ENCODE measurements at regions not wholly inside any gene's neighbourhood (a gene's known extent, or its start where the extent isn't known, plus 50 kb on each side); places are given as distances from the start of the nearest gene placed in this dataset.
A peak's percentile ranks its signal among the peaks of the same experiment; 100 is the strongest.

DNA sequence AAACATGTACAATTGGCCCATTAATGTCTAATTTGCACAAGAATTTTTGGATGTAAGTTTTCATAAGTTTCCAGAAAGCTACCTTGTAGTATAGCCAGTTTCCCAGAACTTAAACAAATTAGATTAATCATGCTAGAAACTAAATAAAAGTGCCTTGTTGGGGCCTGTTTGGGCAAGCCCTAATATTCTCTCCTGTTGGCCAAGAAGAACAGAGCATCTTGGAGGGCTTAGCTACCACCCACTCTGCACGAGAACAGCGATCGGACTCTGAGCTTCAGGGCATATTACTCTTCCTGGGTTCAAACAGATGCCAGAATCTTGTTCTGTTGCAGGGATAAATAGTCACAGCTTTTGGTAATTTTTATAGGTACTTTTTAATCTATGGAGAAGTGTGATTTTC, 88.2 kb downstream of the GAS1 start:
- ChIA-PET CTCF (interaction anchor here (0.8 kb wide), 1 partner anchor 445 kb away, joined by 3 read pairs; no protein-coding TSS in a partner anchor), POLR2A (interaction anchor here (1.0 kb wide), 1 partner anchor 11 kb away, joined by 4 read pairs; no protein-coding TSS in a partner anchor)
- no peaks in the 10 kb centered on the region for H4K20me1 ChIP-seq (ENCODE audit: insufficient read depth)
- no peak overlapping the region for H3K9ac ChIP-seq
- H3K36me3 ChIP-seq (replicated peaks in 1 of 2; ENCODE audit: control insufficient read depth in 1 of 2, insufficient read depth in 2 of 2, low read length in 1 of 2), result no peaks in the 10 kb centered on the region
- no peaks in the 10 kb centered on the region for H3K9me3 ChIP-seq
- no peaks in the 10 kb centered on the region for H3F3A ChIP-seq (replicated peaks; ENCODE audit: insufficient read depth)
- peaks cover 0 to 6% of the 10 kb centered on the region in 2 experiments; a peak in 2 of 4 replicates for H3K4me1 ChIP-seq (ENCODE audit: control insufficient read depth in 1 of 2, insufficient read depth in 2 of 2, low read depth in 1 of 2, low read length in 1 of 2)
- TF ChIP-seq NRF1 (IDR thresholded peaks at IDR 0.05; ENCODE audit: low read depth, low read length) (no peak), RXRA (IDR thresholded peaks at IDR 0.05; ENCODE audit: borderline replicate concordance, low read depth) (no peak), TCF12 (IDR thresholded peaks at IDR 0.05) (no peak), EZH2phosphoT487 (IDR thresholded peaks at IDR 0.05; ENCODE audit: borderline replicate concordance, low read depth) (no peak), JUND (IDR thresholded peaks at IDR 0.05) (no peak), SMC3 (IDR thresholded peaks at IDR 0.05; ENCODE audit: low read depth, low read length) (no peak), USF2 (IDR thresholded peaks at IDR 0.05; ENCODE audit: borderline replicate concordance, low read depth, low read length) (no peak), MAX (IDR thresholded peaks at IDR 0.05; ENCODE audit: low read depth) (no peak), RCOR1 (IDR thresholded peaks at IDR 0.05; ENCODE audit: low read length) (no peak), FOXM1 (IDR thresholded peaks at IDR 0.05; ENCODE audit: low read depth) (no peak)
- no peak overlapping the region for H3K4me2 ChIP-seq
- H3K27me3 ChIP-seq (ENCODE audit: insufficient read depth), result no peaks in the 10 kb centered on the region
- H3K27ac ChIP-seq (ENCODE audit: low read depth in 2 of 2, low read length in 1 of 2), result no peak overlapping the region
- no peak overlapping the region for H3K4me3 ChIP-seq (ENCODE audit: low read depth in 2 of 2, low read length in 1 of 2)
- 86% methylated on average over 3 of the region's 3 CpGs for WGBS (ENCODE audit: low lambda C conversion rate)
- H3K79me2 ChIP-seq (ENCODE audit: insufficient read depth), result no peaks in the 10 kb centered on the region
- H2AFZ ChIP-seq (ENCODE audit: low read depth), result no peak overlapping the region
- no peaks in the 10 kb centered on the region for H3K9me2 ChIP-seq
- DNase-seq, result no peak

- TF ChIP-seq EZH2phosphoT487 (IDR thresholded peaks at IDR 0.05; ENCODE audit: borderline replicate concordance, low read depth) (no peak), NFIC (IDR thresholded peaks at IDR 0.05; ENCODE audit: borderline replicate concordance) (peak; percentile 50; the same call in 1 of the 2 replicates)
- H3K9me2 ChIP-seq, result no peaks in the 10 kb centered on the region
- H3F3A ChIP-seq (replicated peaks; ENCODE audit: insufficient read depth), result no peaks in the 10 kb centered on the region
- POLR2A ChIA-PET, result no interaction called here
- peaks cover 0 to 6% of the 10 kb centered on the region in 2 experiments; a peak in 2 of 4 replicates for H3K4me1 ChIP-seq (ENCODE audit: control insufficient read depth in 1 of 2, insufficient read depth in 2 of 2, low read depth in 1 of 2, low read length in 1 of 2)
- CTCF ChIA-PET, result interaction anchor here (1.3 kb wide), 1 partner anchor 9 kb away, joined by 5 read pairs; no protein-coding TSS in a partner anchor
- no peak for DNase-seq
- H3K79me2 ChIP-seq (ENCODE audit: insufficient read depth), result no peaks in the 10 kb centered on the region
- H4K20me1 ChIP-seq (ENCODE audit: insufficient read depth), result no peaks in the 10 kb centered on the region
- no peak overlapping the region for H2AFZ ChIP-seq (ENCODE audit: low read depth)
- 22% methylated on average over 1 of the region's 1 CpG for WGBS (ENCODE audit: low lambda C conversion rate)
- no peak overlapping the region for H3K9ac ChIP-seq
- no peak overlapping the region for H3K27ac ChIP-seq (ENCODE audit: low read depth in 2 of 2, low read length in 1 of 2)
- no peaks in the 10 kb centered on the region for H3K27me3 ChIP-seq (ENCODE audit: insufficient read depth)
- H3K9me3 ChIP-seq, result no peaks in the 10 kb centered on the region
- H3K4me3 ChIP-seq (ENCODE audit: low read depth in 2 of 2, low read length in 1 of 2), result no peak overlapping the region
- H3K4me2 ChIP-seq, result no peak overlapping the region
- H3K36me3 ChIP-seq (replicated peaks in 1 of 2; ENCODE audit: control insufficient read depth in 1 of 2, insufficient read depth in 2 of 2, low read length in 1 of 2), result no peaks in the 10 kb centered on the region
Measured at GRCh38 chr9:86858009-86858408, 89.3 kb downstream of the GAS1 start.

GRCh38 chr9:86856259-86856658, 91.0 kb downstream of the GAS1 start:
- Histone ChIP-seq H3K9me2 (no peaks in the 10 kb centered on the region), H3K79me2 (ENCODE audit: insufficient read depth) (no peaks in the 10 kb centered on the region), H3K9me3 (no peaks in the 10 kb centered on the region), H3K4me2 (no peak overlapping the region), H4K20me1 (ENCODE audit: insufficient read depth) (no peaks in the 10 kb centered on the region), H3K4me3 (ENCODE audit: low read depth in 2 of 2, low read length in 1 of 2) (no peak overlapping the region), H3K27ac (ENCODE audit: low read depth in 2 of 2, low read length in 1 of 2) (no peak overlapping the region; a peak in 1 of 4 replicates), H2AFZ (ENCODE audit: low read depth) (no peak overlapping the region), H3K27me3 (ENCODE audit: insufficient read depth) (no peaks in the 10 kb centered on the region), H3K36me3 (replicated peaks in 1 of 2; ENCODE audit: control insufficient read depth in 1 of 2, insufficient read depth in 2 of 2, low read length in 1 of 2) (no peaks in the 10 kb centered on the region), H3K9ac (no peak overlapping the region), H3K4me1 (ENCODE audit: control insufficient read depth in 1 of 2, insufficient read depth in 2 of 2, low read depth in 1 of 2, low read length in 1 of 2) (peaks cover 0 to 6% of the 10 kb centered on the region in 2 experiments; a peak in 2 of 4 replicates), H3F3A (replicated peaks; ENCODE audit: insufficient read depth) (no peaks in the 10 kb centered on the region)
- TF ChIP-seq MEF2A (IDR thresholded peaks at IDR 0.05; ENCODE audit: borderline replicate concordance, low read depth), result no peak
- no peak for TF ChIP-seq TEAD4 (IDR thresholded peaks at IDR 0.05; ENCODE audit: borderline replicate concordance, insufficient read depth)
- TF ChIP-seq JUND (IDR thresholded peaks at IDR 0.05), result no peak
- peak; percentile 28 for TF ChIP-seq RAD21 (IDR thresholded peaks at IDR 0.05; ENCODE audit: low read length)
- TF ChIP-seq TCF12 (IDR thresholded peaks at IDR 0.05), result no peak
- TF ChIP-seq, protein P1, sequence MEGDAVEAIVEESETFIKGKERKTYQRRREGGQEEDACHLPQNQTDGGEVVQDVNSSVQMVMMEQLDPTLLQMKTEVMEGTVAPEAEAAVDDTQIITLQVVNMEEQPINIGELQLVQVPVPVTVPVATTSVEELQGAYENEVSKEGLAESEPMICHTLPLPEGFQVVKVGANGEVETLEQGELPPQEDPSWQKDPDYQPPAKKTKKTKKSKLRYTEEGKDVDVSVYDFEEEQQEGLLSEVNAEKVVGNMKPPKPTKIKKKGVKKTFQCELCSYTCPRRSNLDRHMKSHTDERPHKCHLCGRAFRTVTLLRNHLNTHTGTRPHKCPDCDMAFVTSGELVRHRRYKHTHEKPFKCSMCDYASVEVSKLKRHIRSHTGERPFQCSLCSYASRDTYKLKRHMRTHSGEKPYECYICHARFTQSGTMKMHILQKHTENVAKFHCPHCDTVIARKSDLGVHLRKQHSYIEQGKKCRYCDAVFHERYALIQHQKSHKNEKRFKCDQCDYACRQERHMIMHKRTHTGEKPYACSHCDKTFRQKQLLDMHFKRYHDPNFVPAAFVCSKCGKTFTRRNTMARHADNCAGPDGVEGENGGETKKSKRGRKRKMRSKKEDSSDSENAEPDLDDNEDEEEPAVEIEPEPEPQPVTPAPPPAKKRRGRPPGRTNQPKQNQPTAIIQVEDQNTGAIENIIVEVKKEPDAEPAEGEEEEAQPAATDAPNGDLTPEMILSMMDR (IDR thresholded peaks at IDR 0.05), result 0 out of 2 replicates have a peak, but pooled peaks have one; percentile 12
- no peak for TF ChIP-seq SIN3A (IDR thresholded peaks at IDR 0.05; ENCODE audit: borderline replicate concordance, low read depth, low read length)
- POLR2A ChIA-PET, result no interaction called here
- 81% methylated on average over 3 of the region's 3 CpGs for WGBS (ENCODE audit: low lambda C conversion rate)
- CTCF ChIA-PET, result no interaction called here
- DNase-seq, result no peak

Measured in SK-N-SH (cell line).